ENCODE measurements at regions not wholly inside any gene's neighbourhood (a gene's known extent, or its start where the extent isn't known, plus 50 kb on each side); places are given as distances from the start of the nearest gene placed in this dataset.
A peak's percentile ranks its signal among the peaks of the same experiment; 100 is the strongest.
"Not testable (repeated sequence)": the region's sequence is repeated elsewhere in the genome, so short reads cannot be mapped to it uniquely, and the experiment has no call there.

- Histone ChIP-seq H3K9me3 (ENCODE audit: severe bottlenecking) (no peaks in the 10 kb centered on the region), H3K27ac (no peak overlapping the region), H3K36me3 (no peaks in the 10 kb centered on the region), H3K27me3 (ENCODE audit: insufficient read depth, low read depth, severe bottlenecking) (peaks cover 3% of the 10 kb centered on the region), H3K4me3 (ENCODE audit: low read depth, low read length) (no peak overlapping the region)
- TF ChIP-seq CTCF (IDR thresholded peaks at IDR 0.05; ENCODE audit: low read depth, low read length) = no peak
- no peak for DNase-seq
These were observed 88.1 kb upstream of the FAM204A start for GRCh38 chr10:118430190-118430589.

GRCh38 chr10:118423800-118424442 lies 81.8 kb upstream of the FAM204A start:
- DNase-seq = peak; percentile 86
- peaks cover 16% of the 10 kb centered on the region for H3K27me3 ChIP-seq (ENCODE audit: insufficient read depth, low read depth, severe bottlenecking)
- TF ChIP-seq CTCF (IDR thresholded peaks at IDR 0.05; ENCODE audit: low read depth, low read length) = peak; percentile 79
- H3K9me3 ChIP-seq (ENCODE audit: severe bottlenecking) = no peaks in the 10 kb centered on the region
- H3K4me3 ChIP-seq (ENCODE audit: low read depth, low read length) = no peak overlapping the region
- H3K36me3 ChIP-seq = no peaks in the 10 kb centered on the region
- no peak overlapping the region for H3K27ac ChIP-seq

GRCh38 chr10:118422241-118422640 lies 80.1 kb upstream of the FAM204A start:
- Histone ChIP-seq H3K9me3 (ENCODE audit: severe bottlenecking) (no peaks in the 10 kb centered on the region), H3K27ac (no peak overlapping the region), H3K36me3 (no peaks in the 10 kb centered on the region), H3K27me3 (ENCODE audit: insufficient read depth, low read depth, severe bottlenecking) (peaks cover 14% of the 10 kb centered on the region), H3K4me3 (ENCODE audit: low read depth, low read length) (no peak overlapping the region)
- DNase-seq = no peak
- TF ChIP-seq CTCF (IDR thresholded peaks at IDR 0.05; ENCODE audit: low read depth, low read length) = no peak

GRCh38 chr10:118420049-118420448 lies 77.9 kb upstream of the FAM204A start:
- not testable (repeated sequence) for H3K27ac ChIP-seq; H3K36me3 ChIP-seq; H3K9me3 ChIP-seq (ENCODE audit: severe bottlenecking); H3K4me3 ChIP-seq (ENCODE audit: low read depth, low read length); DNase-seq
- H3K27me3 ChIP-seq (ENCODE audit: insufficient read depth, low read depth, severe bottlenecking) = peaks cover 36% of the 10 kb centered on the region

- DNase-seq = no peak
- no peak overlapping the region for H3K4me3 ChIP-seq (ENCODE audit: low read depth, low read length)
- no peaks in the 10 kb centered on the region for H3K36me3 ChIP-seq
- no peaks in the 10 kb centered on the region for H3K9me3 ChIP-seq (ENCODE audit: severe bottlenecking)
- peaks cover 43% of the 10 kb centered on the region for H3K27me3 ChIP-seq (ENCODE audit: insufficient read depth, low read depth, severe bottlenecking)
- H3K27ac ChIP-seq = no peak overlapping the region
- no peak for TF ChIP-seq CTCF (IDR thresholded peaks at IDR 0.05; ENCODE audit: low read depth, low read length)
These were observed 70.8 kb upstream of the FAM204A start for GRCh38 chr10:118412932-118413331.

- H3K27ac ChIP-seq = no peak overlapping the region
- DNase-seq = no peak
- H3K27me3 ChIP-seq (ENCODE audit: insufficient read depth, low read depth, severe bottlenecking) = peaks cover 43% of the 10 kb centered on the region
- no peak overlapping the region for H3K4me3 ChIP-seq (ENCODE audit: low read depth, low read length)
- H3K9me3 ChIP-seq (ENCODE audit: severe bottlenecking) = no peaks in the 10 kb centered on the region
- TF ChIP-seq CTCF (IDR thresholded peaks at IDR 0.05; ENCODE audit: low read depth, low read length) = no peak
- no peaks in the 10 kb centered on the region for H3K36me3 ChIP-seq
These were observed 70.1 kb upstream of the FAM204A start for GRCh38 chr10:118412132-118412760.
